GM19395 (cell line): ENCODE measurements at regions not wholly inside any gene's neighbourhood (a gene's known extent, or its start where the extent isn't known, plus 50 kb on each side); places are given as distances from the start of the nearest gene placed in this dataset.

Experiments used
- ATAC-seq: cut with Tn5 transposase; IDR thresholded peaks from one replicate; pipeline ENCODE4 v1.9.1; 2021; ENCODE audit warnings: mild to moderate bottlenecking, moderate library complexity; ENCODE audit not compliant: unreplicated experiment

DNA sequence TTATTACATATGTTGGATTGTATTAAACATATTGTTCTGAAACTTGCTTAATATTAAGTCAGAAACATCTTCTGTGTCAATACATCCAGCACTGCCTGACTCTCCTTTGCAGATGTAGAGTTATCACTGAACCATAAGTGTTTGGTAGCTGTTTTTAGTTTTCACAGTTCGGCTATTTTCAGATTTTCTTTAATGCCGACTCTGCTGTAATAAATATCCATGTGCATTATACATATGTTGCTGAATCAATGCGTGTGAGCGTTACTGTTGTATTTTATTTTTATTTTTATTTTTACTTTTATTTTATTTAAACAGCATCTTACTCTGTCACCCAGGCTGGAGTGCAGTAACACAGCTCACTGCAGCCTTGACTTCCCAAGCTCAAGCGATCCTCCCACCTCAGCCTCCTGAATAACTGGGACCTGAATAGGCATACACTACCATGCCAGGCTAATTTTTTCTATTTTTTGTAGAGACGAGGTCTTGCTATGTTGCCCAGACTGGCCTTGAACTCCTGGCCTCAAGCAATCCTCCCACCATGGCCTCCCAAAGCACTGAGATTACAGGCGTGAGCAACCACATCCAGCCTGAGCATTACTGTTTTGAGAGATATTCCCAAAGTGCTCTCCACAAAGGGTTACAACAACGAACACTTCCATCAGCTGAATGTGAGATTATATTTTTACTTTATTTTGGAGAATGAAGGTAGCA, 50.7 kb upstream of the NOCT start:
- ATAC-seq, result no peak

- no peak for ATAC-seq
Measured at GRCh38 chr4:138963412-138963811, 52.2 kb upstream of the NOCT start.

DNA sequence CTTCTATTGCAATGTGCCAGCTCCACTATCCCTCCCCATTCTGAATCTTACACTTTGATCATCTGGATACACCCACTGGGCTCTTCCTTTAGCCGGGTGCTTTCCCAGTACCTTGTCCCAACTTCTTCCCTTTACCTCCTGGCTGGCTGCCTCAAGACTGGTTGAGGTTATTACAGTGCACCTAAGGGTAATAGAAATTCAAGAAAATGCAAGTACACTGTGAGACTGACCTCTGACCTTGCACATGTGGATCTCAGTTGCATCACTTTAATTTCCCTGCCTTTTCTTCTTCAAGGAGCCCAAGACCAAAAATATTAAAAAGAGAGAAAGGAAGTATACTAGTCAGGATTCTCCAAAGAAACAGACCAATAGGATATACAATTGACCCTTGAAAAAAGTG, 53.9 kb upstream of the NOCT start:
- ATAC-seq, result no peak

- no peak for ATAC-seq
Measured at GRCh38 chr4:138961129-138961528, 54.5 kb upstream of the NOCT start.

DNA sequence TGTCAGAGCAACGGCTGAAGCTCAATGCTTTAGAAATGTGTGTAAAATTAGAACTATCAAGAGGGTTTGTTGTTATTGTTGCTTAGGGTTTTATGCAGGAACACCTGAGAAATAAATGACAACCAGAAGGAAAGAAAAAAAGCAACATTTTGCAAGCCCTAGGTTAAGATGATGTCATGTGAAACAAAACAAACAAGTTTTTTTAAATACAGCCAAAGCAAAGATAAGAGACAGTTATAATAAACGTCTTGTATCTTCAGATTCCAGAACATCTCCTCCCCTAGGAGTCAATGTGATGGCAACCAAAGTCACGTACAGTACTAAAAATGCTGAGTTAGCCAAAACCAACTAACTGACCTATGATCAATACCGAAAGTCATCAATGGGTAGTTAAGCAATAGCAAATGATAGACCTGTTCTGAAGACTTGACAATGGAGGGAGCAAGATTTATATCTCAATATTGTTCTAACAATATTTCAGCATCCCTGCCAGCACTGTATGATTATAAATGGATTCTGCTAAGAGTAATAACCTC, 55.3 kb upstream of the NOCT start:
- ATAC-seq, result no peak

- ATAC-seq, result no peak
Measured at GRCh38 chr4:138959097-138959815, 56.3 kb upstream of the NOCT start.

- ATAC-seq, result no peak
Measured at GRCh38 chr4:138958519-138958918, 57.1 kb upstream of the NOCT start.

DNA sequence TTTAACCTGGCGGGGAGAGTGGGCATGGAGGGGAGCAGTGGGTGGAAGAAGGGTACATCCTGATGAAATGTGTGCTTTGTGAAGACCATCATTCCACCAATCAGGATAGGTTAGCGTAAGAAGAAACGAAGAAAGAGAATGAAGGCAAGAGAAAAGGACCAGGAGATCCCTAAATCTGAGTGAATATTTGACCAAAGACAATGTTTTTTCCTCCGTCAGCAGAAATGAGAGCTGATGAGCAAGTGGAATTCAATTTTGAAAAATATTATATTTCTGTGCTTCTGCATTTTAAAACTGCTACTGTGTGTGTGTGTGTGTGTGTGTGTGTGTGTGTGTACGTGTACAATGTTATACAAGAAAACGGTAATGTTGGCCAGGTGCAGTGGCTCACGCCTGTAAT, 58.3 kb upstream of the NOCT start:
- ATAC-seq, result no peak

- no peak for ATAC-seq
Measured at GRCh38 chr4:138954428-138954827, 61.2 kb upstream of the NOCT start.

GRCh38 chr4:138953961-138954371, 61.6 kb upstream of the NOCT start:
- ATAC-seq, result no peak

DNA sequence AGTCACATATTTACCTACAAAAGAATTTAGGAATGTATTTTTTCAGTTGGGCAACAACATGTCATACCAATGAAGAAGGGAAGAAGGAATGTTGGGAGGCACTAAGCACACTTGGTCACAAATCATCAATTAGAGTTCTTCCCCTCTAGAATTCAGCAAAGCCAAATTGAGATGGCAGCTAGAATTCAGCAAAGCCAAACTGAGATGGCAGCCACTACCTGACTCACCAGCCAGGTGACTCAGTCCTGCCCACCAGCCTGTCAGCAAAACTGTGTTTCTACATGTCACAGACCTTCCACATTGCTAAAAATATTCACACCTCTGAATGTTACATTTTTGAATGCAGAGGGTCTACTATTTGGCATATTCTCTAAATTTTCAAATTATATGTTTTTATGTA, 63.2 kb upstream of the NOCT start:
- no peak for ATAC-seq

GRCh38 chr4:138951764-138952163, 63.8 kb upstream of the NOCT start:
- ATAC-seq, result no peak

DNA sequence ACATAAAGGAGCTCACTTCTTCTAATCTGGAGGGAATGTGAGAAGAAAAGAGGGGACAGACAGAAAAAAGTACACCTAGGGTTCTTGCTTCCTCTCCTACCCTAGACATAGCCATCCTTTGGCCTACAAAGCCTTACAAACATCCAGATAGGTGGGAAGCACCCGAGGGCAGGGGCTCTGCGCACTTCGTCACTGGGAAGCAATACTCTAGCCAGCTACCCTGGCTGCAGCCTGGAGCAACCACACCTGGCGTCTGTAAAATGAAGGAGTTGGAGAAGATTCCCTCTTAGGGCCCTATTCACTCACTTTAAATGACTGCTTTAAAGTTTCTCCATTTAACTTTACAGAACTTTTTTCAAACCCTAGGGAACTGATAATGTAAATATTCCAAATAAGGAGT, 65.7 kb upstream of the NOCT start:
- no peak for ATAC-seq

DNA sequence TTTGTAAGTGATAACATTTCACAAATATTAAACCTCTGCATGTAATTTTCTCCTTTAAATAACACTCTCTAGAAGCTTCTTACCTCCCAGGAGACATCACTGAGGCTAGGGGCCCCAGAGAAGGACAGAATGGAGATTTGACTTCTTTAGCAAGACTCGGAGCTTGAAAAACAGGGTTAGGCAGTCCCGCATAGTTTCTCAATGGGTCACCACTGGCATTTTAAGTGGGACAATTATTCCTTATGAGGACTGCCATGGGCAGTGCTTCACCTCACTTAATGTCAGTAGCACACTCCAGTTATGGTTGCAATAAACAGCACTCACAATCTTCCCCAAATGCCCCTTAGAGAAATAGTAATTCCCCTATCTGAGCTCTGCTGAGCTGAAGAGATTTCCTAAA, 66.7 kb upstream of the NOCT start:
- no peak for ATAC-seq

DNA sequence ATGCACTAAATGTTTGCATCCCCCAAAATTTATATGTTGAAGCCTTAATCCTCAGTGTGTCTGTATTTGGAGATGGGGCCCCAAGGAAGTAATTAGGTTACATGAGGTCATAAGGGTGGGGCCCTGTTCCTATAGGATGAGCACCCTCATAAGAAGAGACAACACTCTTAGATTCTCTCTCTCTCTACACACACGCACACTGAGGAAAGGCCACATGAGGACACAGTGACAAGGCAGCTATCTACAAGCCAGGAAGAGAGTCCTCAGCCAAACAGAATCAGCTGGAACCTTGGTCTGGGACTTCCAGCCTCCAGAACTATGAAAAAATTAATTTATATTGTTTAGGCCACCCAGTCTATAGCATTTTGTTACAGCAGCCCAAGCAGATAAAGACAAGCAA, 69.3 kb upstream of the NOCT start:
- no peak for ATAC-seq

DNA sequence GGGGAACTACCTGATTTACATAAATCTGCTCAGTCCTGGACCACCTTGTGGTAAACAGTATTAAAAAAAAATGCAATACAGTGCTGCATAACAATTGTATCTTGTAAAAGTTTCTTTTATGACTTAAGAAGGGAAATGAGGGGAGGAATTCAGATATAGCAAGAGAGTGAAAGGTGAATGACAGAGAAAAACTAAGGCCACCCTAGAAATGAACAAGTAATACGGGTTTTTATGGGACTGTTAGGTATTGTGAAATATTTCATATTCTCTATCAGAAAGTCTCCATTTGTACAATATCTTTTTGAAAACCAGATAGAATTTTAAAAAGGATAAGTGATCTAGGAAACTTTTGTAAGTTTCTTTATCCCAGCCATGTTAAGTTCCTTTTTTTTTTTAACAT, 69.7 kb upstream of the NOCT start:
- no peak for ATAC-seq

DNA sequence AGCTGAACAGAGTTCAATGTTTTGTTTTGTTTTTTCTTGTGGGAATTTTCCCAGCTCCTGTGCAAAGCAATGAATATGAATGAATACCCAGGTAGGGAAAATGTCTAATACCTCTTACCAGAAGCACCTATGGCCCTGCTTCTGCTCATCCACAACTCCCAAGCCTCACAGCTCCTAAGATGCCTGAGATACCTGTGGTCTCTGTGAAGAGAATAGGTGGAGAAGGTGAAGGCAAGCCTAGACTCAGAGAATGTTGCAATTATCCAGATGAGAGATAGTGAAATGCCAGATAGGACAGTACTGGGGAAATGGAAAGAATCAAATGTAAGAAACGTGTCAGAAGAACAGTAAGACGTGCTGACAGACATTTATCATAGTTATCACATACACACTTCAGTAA, 70.2 kb upstream of the NOCT start:
- ATAC-seq, result no peak

GRCh38 chr4:138943893-138944292, 71.7 kb upstream of the NOCT start:
- ATAC-seq, result peak; percentile 55

DNA sequence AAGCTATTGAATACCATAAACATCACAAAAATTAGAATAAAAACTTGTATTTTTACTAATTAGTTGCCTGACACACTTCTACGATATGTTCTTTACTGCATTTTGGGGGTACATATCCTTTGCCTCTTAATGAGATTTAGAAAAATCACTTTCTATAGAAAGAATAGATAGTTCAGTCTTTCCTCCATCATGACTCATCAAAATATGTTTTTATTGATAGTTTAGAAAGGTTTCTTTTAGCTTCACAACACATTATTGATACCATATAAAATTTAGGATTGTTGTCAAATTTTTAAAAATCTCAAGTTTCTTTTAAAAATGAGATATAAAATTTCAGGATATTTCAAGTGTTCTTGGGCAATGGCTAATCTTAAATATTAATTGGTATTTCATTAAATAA, 74.5 kb upstream of the NOCT start:
- ATAC-seq, result no peak

GRCh38 chr4:138939960-138940359, 75.6 kb upstream of the NOCT start:
- no peak for ATAC-seq

GRCh38 chr4:138938366-138938690, 77.3 kb upstream of the NOCT start:
- peak; percentile 80 for ATAC-seq

- no peak for ATAC-seq
Measured at GRCh38 chr4:138935135-138935807, 80.3 kb upstream of the NOCT start.
